Stromal cell of bone marrow (primary cell): ENCODE measurements at regions not wholly inside any gene's neighbourhood (a gene's known extent, or its start where the extent isn't known, plus 50 kb on each side); places are given as distances from the start of the nearest gene placed in this dataset.

Experiments used
- DNase-seq: peaks from one replicate; pipeline ENCODE4 v3.0.0-alpha.2; 2012; ENCODE audit warnings: low read depth

DNA sequence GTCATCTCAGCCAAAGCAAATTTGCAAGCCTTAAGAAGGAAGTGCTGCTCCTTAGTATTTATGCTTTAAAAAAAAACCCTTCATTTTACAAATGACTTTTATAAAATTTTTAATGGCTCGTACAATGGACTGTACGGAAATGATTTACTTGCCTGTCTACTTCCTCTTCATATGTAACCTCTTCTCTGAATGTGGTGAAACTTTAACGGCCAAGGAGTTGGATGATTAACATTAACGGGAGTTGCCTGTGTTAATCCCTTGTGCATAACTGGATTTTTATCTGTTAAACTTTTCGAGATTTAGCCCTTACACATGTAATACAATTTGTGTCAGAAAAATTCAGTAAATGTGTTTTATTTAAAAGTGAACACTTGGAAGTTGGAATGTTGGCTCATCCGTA is 429.4 kb downstream of the TBC1D4 start:
- no peak for DNase-seq

DNA sequence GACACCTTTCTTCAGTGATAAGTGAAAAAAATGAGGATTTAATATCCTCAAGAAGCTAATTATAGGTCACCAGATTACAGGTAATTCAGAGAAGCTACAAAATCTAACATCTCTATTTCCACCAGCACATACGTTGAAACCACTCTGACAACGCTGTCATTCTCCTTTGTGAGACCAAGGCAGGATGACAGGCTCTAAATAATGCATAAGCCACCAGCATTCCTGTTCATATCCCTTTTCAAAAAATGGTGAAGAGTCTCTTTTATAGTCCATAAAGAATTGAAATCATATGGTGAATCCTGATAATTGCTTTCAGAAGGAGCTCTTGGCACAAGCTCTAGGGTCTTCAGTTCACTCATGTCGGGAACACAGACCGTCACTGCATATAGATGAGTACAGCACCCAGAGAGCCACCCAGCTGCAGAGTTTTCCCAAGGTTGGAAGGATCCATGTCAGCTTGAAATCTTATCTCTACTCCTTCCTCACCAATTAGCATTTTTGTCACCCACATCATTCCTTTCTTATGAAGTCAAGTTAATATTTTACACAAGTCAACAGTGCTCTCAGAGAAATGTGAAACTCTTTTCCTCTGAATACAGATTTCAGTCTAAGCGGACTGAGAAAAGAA is 431.4 kb downstream of the TBC1D4 start:
- DNase-seq: peak; percentile 3

DNA sequence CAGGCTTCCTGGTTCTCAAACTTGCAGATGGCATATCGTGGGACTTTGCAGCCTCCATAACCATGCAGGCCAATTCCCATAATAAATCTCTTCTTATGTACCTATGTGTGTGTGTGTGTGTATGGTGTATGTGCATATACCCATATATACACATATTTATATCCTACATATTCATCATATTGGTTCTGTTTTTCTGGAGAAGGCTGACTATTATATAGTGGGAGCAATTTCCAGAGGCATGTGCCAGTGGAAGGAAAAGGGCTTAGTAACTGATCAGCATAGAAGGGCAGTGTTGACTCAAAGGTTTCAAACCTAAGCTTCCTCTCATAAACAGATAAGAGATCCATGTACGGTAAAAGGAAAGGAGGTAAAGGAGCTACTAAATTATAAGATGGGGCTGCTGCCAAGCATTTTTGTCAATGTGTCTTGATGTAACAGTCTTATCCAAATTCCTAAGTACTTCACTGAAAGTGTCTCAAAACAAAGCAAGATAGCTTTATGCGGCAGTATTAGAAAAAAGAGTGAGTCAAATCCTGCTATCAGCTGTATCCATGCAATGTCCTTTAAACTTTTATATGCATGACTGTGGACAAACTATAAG is 432.1 kb downstream of the TBC1D4 start:
- no peak for DNase-seq

DNA sequence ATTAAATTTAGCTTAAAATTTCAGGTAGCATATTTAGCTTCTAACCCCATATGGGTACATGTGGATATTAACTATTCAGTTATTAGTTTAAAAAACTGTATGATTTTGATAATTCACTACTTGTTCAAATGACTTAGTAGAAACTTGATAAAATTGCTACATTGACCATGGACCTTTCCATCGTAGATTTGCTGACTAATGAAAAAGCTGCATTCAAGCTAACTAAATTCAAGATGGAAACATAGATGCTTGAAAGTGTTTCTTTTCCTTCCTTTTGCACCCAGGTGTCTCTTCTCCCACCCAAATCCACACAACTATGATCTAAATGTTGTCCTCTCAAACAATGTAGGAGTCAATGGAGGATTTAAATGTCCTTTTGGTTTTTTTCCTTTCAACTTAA is 439.2 kb downstream of the TBC1D4 start:
- no peak for DNase-seq

DNA sequence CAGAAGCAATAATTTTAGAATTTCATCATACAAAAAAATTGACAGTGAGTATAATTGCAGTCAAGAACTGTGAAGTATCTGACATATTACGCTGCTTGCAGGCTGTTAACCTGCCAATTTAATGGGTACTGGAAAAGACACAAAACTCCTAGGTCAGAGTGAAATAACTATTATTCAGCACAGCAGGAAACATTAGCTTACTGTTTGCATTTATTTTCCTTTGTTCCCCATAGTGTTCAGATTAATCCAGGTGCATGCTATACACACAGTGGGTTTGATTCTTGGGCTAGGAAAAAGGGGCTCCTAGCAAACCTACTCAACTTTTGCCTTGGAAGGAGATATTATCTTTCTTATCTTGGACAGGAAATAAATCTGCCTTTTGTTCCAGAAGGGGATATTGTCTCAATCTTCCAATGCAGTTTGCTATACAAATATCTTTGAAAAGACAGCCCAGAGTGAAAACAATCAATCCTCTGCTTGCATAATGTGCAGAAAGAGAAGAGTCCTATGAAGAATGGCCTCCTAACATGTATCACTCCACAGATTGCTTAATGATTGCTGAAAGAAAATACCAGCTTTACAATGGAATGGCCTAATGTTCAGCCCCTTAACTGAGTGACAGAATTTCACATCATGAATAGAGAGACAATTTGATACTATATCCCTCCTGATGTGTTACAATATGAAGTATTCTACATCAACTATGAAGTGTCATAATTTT is 443.4 kb downstream of the TBC1D4 start:
- DNase-seq: no peak

DNA sequence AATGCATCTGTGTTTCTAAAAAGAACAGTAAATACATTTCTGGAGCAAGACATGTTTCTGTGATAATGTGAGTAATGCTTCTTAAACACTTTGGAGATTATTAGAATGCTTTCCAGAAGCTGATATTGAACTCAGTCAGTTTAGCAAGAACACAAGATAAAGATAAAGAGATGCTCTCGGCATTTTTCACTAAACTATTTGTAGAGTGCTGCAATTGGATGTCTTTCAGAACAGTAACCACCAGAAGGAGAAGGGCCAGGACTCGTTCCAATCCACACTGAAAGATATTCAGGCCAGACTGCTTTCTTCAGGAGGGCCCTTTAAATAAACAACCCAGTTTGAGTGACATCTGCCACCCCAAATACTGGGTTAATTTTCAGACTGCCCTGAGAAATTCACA is 456.0 kb downstream of the TBC1D4 start:
- DNase-seq: no peak

DNA sequence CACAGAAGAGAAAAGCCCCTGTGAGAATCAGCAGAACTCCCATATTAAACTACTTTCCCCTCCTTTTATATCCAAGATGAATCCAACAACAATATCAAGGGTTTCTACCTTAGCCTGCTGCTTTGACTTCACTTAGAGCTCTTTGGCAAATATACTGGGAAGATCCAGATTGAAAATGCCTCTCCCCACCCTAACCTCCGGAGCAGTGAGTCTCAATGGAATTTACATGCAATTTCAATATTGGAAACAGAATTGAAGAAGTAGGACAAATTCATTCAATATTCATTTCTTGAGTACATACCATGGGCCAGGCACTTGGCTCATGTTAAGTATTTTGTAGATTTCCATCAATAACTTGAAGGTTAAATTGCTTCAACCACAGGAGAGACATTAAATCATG is 457.4 kb downstream of the TBC1D4 start:
- DNase-seq: no peak

DNA sequence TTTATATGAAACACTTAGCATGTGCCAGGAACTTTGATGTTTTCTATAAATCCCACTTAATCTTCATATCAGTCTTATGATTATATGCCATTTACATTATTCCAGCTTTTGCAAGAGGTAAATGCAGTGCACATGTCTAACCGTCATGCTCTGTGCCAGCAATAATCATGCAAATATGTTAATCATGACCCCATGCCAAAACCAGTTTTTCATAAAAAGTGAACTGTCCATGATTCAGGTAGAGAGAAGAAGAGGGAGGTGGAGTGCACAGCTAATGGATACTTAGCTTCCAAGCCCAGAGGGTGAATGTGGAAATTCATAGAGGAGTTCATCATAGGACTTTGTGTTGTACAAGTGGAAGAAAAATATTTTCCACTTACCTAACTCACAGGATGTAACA is 458.4 kb downstream of the TBC1D4 start:
- DNase-seq: no peak

DNA sequence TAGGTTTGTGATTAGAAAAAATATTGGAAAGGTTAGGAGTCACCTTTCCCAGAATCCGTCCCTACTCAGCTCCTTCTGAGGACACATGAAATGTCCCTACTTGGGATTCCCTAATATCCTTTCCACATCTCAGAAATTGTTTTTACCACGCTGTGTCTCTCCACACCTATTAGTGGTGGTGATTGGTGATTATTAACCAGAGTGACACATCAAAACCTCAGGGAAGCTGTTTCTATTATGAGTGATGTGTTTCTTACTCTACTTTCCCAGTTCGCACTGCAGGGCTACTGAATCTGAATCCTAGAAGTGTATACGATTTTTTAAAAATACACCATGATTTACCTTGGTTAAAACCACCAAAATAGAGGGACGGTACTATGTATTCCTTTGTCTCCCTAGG is 460.8 kb downstream of the TBC1D4 start:
- no peak for DNase-seq

DNA sequence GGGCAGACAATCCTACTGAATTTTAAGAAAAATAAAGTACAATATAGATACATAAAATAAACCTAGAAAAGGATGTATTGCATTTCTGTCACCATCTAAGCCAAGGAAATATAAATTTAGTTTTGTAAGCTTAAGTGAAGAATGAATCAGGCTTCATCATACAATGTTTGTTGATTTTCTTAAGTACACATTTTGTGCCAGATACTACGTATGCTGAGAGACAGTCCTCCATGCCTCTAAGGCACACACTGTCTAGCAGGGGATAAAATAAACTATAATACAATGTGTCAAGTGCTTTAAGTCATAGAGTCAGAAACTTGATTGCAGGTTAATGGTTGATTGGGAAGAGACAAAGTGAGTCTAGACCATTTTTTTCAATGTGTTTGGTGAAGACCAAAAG is 465.7 kb downstream of the TBC1D4 start:
- DNase-seq: no peak

DNA sequence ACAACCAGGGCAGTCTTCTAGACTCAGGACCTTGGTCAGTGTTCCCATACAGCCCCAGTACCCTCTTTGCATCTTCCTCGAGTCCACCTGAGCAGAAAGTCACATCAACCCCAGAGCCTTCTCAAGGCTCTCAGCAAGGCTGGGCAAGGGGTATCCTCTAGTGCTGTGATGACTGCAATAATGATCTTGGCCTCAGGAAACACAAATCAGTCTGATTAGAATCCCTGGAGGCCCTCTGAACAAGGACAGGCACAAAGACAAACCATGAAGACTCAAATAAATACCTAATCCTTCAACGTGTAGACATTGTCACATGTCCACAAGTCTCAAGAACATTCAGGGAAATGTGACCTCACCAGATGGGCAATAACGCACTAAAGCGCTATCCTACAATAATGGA is 468.2 kb downstream of the TBC1D4 start:
- DNase-seq: no peak

DNA sequence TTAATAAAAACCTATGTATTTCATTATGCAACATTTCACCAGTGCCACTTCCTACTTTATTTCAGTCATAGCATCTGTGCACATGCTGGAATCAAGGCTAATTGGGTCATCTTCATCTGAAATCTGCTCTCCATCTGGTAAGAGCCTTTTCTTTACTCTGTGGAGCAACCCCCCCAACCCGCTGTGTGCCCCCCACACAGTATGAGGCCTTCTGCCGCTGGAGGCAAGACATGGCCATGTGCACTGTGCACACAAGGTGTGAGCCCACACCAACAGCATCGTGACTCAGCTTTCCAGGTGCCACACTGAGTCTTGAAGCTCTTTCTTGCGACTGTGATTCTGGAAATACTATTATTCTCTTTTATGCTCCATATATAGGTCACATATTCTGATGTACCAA is 471.0 kb downstream of the TBC1D4 start:
- no peak for DNase-seq

DNA sequence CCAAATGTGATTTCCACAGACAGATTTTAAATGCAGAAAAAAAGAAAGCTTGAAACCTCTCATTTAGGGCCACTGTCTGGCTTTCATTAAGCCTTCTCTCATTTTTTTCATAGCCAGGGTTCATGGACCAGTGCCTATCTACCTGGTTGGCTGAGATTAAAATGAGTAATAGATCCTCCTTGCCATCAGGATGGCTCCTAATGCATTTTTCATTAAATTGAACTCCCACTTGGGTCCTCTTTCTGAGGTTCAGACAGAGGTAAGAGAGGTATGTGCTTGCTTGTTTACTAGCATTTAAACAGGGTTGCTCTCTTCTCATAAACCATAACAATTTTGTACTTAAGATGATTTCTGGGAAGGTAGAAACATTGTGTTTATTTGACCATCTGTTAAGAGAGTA is 473.0 kb downstream of the TBC1D4 start:
- DNase-seq: no peak

DNA sequence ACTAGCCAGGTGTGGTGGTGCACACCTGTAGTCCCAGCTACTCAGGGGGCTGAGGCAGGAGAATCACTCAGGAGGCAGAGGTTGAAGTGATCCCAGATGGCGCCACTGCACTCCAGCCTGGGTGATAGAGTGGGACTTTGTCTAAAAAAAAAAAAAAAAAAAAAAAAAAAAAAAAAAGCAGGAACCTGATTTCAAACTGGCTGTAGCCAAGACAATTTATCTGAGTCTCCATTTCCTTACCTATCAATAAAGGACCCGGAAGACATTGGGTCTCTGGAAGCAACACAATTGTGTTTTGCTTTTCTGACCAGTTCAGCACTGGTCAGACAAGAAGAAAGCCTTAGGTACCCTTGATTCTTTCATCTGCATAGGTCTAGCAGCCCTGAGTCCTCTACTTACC is 491.0 kb downstream of the TBC1D4 start:
- DNase-seq: no peak

DNA sequence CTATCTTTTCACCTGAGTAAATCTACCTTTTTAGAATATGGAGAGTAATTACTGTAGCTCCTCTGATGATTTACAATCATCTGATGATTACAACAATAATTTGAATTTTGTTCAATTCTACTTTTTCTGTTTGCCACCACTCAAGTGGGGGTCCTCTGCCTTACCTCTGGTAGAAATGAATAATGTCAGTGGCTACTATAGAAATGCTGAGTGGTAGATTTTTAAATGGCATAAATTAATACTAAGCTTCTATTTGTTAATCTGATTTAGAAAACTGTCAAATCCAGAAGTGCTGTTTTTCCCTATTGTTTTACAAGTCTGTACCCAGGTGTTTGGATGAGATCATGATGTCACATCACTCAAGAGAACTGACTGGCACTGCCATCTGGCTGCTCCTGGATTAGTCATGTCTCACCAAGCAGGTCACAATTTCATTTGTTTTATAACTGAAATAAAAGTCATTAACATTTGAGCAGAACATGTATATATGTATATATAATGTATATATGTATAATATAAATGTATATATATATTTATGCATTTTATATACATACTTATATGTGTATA is 494.8 kb downstream of the TBC1D4 start:
- DNase-seq: no peak

DNA sequence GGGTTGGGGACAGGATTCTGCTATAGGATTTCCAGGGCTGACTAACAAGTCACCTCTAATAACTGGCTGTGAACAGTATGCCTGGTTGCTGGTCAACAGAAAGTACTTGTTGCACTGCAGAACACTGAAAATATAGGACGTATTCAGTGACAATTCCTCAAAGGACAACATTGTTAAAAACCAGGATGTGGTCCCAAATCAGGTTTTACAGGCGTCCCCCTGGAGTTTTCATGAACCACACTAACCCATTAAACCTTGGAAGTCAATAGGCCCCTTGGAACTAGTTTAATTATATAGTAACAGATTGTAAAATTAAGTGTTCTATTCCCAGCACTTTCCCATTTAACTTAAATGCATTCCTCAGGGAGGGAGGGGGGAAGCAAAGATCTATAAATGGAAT is 495.4 kb downstream of the TBC1D4 start:
- DNase-seq: no peak

DNA sequence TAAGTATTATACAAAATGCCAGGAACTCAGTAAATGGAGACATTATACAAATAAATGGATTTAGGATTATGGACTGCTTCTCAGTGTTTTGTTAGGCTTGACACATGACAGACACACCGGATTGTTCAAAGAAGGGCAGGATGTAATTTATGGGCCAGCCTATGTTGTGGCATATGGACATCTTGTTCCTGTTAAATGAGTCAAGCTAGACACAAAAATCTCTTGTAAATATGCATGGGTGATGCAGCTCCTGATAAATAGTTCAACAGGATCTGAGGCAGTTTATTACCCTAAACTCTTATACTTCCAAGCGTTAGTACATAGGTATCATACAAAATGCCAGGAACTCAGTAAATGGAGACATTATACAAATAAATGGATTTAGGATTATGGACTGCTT is 502.3 kb downstream of the TBC1D4 start:
- DNase-seq: no peak

DNA sequence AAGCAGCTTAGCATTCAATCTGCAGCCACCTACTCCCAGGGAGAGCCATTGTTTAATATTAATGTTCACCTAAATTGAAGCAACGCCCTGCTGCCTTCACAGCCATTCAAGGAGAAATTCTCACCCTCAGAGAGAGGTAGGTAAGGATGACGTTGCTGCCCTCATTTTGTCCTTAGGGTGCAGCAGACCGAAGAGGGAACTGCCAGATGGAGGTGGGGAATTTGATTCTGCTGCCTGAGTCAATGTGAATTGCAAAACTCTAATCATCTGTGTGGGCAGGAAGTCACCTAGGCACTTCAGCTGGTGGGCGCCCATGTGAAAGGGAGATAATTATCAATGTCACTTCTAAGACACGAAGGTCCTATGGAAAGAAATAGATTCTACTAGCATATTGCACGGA is 503.4 kb downstream of the TBC1D4 start:
- no peak for DNase-seq

DNA sequence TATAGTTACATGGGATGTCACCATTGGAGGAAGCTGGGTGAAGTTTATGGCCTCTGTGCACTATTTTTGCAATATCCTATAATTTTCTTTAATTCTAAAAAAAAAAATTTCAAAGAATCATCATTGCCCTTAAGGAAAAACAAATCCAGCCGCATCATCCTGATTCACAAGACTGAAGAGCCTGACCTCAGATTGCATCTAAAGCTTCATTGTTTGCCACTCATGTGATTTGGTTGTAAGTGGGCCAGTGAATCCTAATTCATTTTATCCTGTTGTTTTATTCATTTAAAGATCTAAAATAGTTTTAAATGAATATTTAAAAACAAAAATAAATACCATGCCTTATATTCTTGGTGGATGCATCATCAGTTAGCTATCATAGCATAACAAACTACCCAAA is 504.5 kb downstream of the TBC1D4 start:
- no peak for DNase-seq

DNA sequence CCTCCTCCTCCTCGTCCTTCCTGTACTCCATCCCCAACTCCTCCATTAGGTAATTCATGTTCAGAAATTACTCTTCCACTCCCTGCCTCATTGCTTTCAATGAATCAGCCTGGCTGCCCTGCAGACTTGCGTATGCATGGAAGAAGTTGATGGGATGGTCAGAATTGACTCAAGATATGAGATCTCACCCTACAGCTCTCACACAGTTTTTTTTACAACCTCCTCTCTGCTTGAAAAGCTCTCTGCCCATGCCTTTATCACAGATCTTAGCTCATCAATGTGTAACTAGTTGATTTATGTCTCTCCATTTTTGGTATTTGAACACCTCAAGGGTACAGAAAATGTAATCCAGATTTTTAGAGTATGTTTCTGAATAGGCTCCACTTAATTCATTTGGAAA is 506.9 kb downstream of the TBC1D4 start:
- DNase-seq: no peak

DNA sequence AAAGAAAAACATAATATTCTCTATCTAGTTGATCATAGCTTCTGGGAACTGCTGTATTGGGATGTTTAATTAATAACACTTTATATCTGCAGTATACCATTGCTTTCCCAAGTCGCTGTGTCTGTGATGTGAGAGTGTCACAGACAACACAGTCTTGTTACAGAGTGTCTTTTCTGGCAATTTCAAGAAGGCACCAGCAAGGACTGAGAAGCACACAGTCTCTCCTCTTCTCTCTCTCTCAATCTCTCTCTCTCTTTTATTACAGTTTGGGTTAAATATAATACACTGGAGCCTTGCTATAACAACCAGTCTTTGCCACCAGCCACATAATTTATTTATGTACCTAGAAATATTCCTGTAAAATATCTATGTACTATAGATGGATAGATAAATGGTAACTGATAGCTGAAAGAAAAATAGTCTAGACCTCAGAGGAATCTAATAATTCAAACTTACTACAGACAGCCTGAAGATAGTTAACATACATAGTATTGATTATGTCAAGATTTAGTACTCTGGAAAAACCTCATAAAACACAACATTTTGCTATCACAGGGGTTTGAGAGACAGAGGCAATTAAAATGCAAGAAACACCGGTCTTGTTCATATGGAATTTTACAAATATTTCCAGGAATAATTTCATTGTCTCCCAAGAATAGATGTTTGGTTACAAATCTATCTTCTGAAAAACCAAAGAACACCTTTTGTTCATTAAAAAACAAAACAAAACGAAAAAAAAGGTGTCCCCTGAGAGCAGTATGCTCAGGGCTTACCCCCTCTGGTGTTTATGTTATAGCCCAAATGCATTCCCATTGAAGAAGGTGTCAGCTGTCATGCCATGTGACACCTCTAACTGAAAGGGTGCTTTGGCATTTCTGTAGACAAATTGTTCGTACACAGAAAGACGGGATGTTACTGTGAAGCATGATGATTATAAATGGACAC is 507.8 kb downstream of the TBC1D4 start:
- DNase-seq: no peak

DNA sequence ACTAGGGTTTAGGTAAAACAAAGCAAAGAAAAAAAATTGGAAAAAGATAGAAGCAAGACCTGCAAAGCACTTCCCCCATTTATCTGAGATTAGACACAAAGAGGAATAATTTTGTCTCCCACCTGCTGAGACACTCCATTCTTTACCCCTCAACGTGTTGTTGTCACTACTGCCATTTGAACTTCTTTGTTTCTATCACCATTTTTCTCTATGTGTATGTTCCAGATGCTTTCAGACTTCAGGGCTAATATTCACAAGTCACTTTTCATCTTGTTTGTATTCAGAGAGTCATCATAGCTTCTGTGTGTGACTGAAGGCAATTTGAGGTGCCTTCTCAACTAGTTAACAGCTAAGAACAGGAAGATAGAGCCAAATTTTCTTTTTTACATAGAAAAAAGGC is 512.5 kb downstream of the TBC1D4 start:
- DNase-seq: no peak
